ENCODE measurements at regions not wholly inside any gene's neighbourhood (a gene's known extent, or its start where the extent isn't known, plus 50 kb on each side); places are given as distances from the start of the nearest gene placed in this dataset.
"Not testable (repeated sequence)": the region's sequence is repeated elsewhere in the genome, so short reads cannot be mapped to it uniquely, and the experiment has no call there.

DNA sequence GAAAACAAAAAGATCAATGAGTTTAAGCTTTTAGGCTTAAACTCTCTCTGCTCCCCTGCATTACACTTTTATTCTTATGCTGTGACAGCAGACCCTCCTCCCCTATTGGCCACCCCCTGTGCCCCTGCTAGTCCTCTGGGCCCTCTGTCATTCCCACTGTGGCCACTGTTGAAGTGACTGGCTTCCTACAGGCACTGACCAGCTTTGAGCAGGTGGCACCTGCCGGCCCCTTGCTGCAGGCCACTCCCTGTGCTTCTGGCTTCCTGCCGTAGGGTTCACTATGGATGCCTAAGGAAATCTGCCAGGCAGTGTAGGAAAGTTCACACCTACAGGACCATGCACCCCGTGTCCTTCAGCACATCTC lies 156.5 kb upstream of the L3MBTL4 start:
- DNase-seq (ENCODE audit: low spot score): no peak
- TF ChIP-seq, protein P1, sequence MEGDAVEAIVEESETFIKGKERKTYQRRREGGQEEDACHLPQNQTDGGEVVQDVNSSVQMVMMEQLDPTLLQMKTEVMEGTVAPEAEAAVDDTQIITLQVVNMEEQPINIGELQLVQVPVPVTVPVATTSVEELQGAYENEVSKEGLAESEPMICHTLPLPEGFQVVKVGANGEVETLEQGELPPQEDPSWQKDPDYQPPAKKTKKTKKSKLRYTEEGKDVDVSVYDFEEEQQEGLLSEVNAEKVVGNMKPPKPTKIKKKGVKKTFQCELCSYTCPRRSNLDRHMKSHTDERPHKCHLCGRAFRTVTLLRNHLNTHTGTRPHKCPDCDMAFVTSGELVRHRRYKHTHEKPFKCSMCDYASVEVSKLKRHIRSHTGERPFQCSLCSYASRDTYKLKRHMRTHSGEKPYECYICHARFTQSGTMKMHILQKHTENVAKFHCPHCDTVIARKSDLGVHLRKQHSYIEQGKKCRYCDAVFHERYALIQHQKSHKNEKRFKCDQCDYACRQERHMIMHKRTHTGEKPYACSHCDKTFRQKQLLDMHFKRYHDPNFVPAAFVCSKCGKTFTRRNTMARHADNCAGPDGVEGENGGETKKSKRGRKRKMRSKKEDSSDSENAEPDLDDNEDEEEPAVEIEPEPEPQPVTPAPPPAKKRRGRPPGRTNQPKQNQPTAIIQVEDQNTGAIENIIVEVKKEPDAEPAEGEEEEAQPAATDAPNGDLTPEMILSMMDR (IDR thresholded peaks at IDR 0.05; ENCODE audit: borderline replicate concordance, control extremely low read depth, extremely low read depth, insufficient read depth, missing control alignments): no peak
- in situ Hi-C loops (cut with MboI; ENCODE audit: low sequenced_read_pairs, unreplicated experiment): no loop called here

DNA sequence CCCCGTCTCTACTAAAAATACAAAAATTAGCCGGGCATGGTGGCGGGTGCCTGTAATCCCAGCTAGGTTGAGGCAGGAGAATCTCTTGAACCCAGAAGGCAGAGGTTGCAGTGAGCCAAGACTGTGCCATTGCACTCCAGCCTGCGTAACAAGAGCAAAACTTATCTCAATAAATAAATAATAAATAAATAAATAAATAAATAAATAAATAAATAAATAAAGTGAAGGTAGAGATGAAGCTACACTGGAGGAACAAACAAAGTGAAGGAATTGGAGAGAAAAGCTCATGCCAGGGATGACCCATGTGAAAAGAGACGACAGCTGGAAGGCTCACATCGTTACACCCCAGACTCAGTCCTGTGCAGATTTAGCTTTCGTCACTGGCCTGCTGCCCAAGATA lies 157.3 kb upstream of the ARHGAP28 start:
- DNase-seq (ENCODE audit: low spot score); in situ Hi-C loops (cut with MboI; ENCODE audit: low sequenced_read_pairs, unreplicated experiment): not testable (repeated sequence)

DNA sequence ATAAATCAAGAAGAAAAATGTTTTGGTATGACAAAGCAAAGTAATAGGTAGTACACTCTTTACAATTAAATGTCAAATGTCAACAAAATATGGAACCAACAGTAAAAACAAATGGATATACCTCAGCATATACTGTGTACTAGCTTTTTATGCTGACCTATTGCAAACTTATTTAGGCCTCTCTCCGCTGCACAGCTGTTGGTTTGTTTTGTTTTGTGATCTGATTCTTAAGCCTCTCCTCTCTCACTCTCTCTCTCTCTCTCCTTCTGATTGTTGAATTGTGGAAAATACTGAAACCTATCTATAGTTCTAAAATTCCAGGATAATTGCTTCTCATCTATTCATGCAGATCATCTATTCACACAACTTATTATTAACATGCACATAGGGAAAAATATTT lies 154.9 kb upstream of the ARHGAP28 start:
- in situ Hi-C loops (cut with MboI; ENCODE audit: low sequenced_read_pairs, unreplicated experiment): no loop called here
- no peak for DNase-seq (ENCODE audit: low spot score)
- TF ChIP-seq, protein P1 (IDR thresholded peaks at IDR 0.05; ENCODE audit: borderline replicate concordance, control extremely low read depth, extremely low read depth, insufficient read depth, missing control alignments): no peak

DNA sequence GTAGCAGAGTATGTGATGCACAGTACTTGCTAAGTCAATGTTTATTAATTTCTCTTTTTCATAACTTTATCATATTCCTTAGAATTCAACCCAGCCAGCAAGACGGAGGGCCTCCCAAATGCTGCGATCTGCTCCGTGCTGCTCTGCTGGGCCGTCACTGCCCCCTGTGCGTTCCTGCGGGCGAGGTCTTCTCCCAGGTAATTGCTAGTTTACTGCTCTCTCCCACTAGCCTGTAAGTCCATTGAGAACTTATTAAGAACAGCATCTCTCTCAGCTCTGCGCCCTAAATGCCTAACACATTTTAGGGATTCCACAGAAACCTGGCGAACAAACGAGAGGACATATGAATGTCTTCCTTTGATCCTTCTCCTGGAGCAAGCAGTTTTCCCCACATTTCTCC lies 153.6 kb upstream of the ARHGAP28 start:
- DNase-seq (ENCODE audit: low spot score): no peak
- TF ChIP-seq, protein P1 (IDR thresholded peaks at IDR 0.05; ENCODE audit: borderline replicate concordance, control extremely low read depth, extremely low read depth, insufficient read depth, missing control alignments): no peak
- in situ Hi-C loops (cut with MboI; ENCODE audit: low sequenced_read_pairs, unreplicated experiment): no loop called here

DNA sequence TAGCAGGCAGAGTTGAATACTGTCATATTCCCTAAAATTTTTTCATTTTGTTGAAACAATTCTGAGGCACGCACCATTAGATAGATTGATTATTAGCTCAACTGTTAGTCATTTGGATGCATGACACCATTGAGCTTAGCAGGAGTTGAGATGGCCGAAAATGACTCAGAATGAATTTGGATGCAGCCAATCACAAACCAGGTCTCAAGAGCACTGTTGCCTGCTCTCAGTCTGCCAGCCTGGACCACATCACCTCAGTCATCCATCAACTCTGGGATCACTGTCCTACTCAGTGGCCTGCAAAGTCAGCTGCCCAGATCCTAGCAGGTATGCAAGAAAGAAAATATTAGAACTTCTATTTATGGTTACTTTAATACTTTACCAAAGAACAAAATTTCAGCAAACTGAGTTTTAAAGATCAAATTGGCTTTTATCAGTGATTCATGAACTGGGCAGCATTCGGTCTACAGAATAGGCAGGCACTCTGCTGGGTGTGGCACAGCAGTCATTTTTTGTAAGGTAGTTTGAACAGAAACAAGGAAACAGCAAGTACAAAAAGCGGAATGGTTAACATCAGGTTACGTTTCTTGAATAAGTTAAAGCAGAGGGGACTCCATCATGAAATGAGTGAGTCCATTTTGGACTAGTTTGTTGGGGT lies 152.7 kb upstream of the ARHGAP28 start:
- in situ Hi-C loops (cut with MboI; ENCODE audit: low sequenced_read_pairs, unreplicated experiment): no loop called here
- TF ChIP-seq, protein P1 (IDR thresholded peaks at IDR 0.05; ENCODE audit: borderline replicate concordance, control extremely low read depth, extremely low read depth, insufficient read depth, missing control alignments): no peak
- DNase-seq (ENCODE audit: low spot score): no peak

DNA sequence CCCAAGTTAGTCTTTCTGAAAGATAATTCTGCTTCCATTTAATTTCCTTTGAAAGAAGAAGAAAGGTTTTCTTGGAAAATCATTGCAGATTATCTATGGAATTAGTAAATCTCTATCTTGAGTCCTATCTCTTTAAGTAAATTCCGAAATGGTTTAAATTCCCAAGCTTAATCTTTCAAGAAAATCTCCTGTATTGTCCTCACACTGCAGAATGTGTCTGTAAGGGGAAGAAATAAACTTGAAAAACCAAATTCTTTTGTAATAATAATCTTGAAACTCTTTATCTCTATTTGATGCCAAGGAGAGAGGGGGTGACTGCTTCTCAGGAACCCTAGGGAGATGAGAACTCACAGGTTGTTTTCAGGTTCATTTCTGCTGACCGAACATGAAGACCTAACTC lies 150.8 kb upstream of the ARHGAP28 start:
- DNase-seq (ENCODE audit: low spot score): no peak
- TF ChIP-seq, protein P1 (IDR thresholded peaks at IDR 0.05; ENCODE audit: borderline replicate concordance, control extremely low read depth, extremely low read depth, insufficient read depth, missing control alignments): no peak
- in situ Hi-C loops (cut with MboI; ENCODE audit: low sequenced_read_pairs, unreplicated experiment): no loop called here

DNA sequence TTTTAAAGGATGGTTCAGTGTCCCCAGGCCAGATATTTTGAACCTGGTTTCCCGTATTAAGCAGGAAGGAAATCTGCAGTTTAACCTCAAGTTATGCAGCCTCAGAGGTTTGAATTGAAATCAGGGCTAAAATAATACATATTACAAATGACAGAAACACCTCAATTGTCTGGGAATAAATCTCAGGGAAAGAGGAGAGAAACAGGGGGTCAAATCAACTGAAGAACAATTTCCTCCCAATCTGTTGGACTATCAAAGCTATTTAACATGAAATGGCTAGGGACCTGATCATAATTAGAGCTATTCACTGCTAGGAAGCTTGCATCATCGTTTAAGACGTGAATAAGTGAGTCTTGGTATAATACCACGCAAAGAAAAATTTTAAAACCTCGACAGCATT lies 150.0 kb upstream of the ARHGAP28 start:
- DNase-seq (ENCODE audit: low spot score): no peak
- in situ Hi-C loops (cut with MboI; ENCODE audit: low sequenced_read_pairs, unreplicated experiment): no loop called here
- TF ChIP-seq, protein P1 (IDR thresholded peaks at IDR 0.05; ENCODE audit: borderline replicate concordance, control extremely low read depth, extremely low read depth, insufficient read depth, missing control alignments): no peak
